GM18868 (cell line): ENCODE measurements at regions not wholly inside any gene's neighbourhood (a gene's known extent, or its start where the extent isn't known, plus 50 kb on each side); places are given as distances from the start of the nearest gene placed in this dataset.

ENCODE experiments used
- ATAC-seq: cut with Tn5 transposase; IDR thresholded peaks from one replicate; pipeline ENCODE4 v1.9.1; 2021; ENCODE audit warnings: mild to moderate bottlenecking, moderate library complexity; ENCODE audit not compliant: unreplicated experiment

GRCh38 chr15:66941791-66942190 lies 123.6 kb upstream of the SMAD3 start:
- ATAC-seq, result no peak

- ATAC-seq, result no peak
Observed at GRCh38 chr15:66942649-66943390, 122.6 kb upstream of the SMAD3 start.

DNA sequence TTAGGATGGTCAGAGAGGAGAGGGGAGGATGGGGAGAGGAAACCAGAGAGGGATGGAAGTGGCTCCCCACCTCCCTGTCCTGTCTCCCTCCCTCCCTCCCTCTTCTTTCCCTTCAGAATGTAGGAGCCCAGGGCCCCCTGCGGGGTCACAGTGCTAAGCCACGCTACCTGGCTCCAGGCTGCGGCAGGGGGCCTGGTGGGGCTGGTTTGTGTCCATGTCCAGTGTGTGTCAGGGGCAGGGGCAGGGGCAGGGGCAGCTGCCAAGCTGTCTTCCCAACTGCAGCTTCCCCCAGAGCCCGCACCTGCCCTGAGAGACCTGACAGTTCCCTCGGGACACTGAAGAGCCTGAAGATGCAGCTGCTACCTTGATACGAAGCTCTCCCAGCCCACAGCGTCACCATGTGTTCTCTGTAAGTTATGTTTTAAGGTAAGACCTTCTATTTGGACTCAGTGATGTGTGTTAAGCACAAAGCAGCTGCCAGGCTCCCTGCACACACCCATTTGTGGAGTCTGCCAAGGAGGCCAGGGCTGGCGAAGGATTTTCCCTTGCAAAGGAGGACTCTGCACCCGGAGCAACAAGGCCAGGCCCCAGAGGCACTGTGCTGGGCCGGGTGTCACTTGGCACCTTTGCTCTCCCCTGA lies 121.8 kb upstream of the SMAD3 start:
- ATAC-seq, result no peak

- ATAC-seq, result no peak
Observed at GRCh38 chr15:66944121-66944520, 121.3 kb upstream of the SMAD3 start.

GRCh38 chr15:66945286-66945685 lies 120.1 kb upstream of the SMAD3 start:
- no peak for ATAC-seq

DNA sequence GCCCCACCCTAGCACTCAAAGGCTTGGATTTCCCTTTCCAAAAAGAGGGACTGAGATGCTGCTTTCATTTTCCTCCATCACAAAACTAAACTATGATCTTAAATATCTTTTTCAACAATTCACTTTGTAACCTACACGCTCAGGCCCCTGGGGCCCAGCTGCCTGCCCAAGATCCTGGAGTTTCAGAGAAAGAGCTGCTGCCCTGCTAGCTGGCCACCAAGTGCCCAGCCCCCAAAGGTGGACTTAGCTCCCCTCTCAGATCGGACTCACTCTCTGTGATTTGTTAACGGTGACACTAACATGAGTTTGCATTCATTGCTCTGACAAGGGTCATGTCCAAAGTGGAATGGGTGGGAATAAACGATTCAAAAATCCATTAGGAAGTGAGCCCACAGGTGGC lies 119.6 kb upstream of the SMAD3 start:
- ATAC-seq, result no peak

DNA sequence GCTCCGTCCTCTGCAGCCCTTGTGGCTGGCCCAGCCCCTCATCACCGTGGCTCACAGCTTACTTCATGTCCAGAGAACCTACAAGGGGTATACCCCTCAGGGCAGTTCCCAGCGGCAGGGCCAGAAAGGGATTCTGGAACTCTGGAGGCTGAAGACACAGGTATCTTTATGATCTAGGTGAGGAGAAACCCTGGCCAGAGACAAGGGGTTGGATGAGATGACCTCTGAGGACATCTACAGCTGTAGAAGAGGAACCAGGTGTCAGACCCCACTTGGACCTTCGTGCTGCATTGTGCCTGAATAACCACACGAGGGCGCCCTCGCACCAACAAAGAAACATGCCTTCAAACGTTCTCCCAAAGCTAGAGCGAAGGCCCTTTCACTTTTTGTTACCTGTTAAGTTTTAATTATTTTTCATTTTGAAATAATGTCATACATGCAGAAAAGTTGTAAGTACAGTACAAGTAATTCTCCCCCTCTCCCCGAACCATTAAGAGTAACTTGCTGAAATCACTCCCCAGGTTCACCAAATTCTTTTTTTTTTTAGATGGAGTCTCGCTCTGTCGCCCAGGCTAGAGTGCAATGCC lies 118.7 kb upstream of the SMAD3 start:
- ATAC-seq, result no peak

- no peak for ATAC-seq
Observed at GRCh38 chr15:66947471-66947870, 117.9 kb upstream of the SMAD3 start.

- ATAC-seq, result no peak
Observed at GRCh38 chr15:66948294-66948693, 117.1 kb upstream of the SMAD3 start.

GRCh38 chr15:66950114-66950513 lies 115.3 kb upstream of the SMAD3 start:
- ATAC-seq, result no peak

GRCh38 chr15:66951531-66952320 lies 113.7 kb upstream of the SMAD3 start:
- ATAC-seq, result no peak

DNA sequence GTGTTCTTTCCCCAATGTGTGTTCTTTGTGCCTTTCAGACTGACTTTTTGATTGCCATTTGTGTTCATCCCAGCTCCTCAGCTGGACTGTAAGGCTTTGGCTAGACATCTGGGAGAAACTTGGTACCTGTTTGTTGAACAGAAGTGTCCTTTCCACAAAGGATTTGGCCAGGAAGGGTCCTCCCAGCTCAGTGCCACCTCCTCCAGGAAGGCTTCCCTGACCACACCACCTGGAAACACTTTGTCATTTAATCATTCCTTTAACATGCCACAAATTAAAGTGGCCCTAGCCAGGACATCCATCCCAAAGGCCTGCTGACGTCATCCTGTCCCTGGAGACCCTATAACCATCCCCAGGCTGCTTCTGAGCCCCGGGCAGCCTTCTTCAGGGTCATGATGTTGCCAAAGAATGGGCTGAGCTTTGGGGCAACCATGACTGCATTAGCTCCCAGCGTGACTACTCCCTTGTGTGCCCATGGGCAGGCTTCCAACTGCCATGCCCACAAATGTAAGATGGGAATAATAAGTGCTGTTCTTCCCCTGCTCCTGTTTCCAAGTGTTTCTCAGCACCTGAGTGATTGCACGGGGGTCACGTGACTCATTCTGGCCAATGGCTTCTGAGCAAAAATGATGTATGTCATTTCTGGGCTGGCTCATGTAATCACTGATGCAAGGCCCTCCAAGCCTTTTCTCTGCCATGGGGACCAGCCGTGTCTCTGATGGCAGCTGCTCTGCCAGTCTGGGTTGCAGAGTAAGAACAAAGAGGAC lies 112.5 kb upstream of the SMAD3 start:
- ATAC-seq, result no peak

DNA sequence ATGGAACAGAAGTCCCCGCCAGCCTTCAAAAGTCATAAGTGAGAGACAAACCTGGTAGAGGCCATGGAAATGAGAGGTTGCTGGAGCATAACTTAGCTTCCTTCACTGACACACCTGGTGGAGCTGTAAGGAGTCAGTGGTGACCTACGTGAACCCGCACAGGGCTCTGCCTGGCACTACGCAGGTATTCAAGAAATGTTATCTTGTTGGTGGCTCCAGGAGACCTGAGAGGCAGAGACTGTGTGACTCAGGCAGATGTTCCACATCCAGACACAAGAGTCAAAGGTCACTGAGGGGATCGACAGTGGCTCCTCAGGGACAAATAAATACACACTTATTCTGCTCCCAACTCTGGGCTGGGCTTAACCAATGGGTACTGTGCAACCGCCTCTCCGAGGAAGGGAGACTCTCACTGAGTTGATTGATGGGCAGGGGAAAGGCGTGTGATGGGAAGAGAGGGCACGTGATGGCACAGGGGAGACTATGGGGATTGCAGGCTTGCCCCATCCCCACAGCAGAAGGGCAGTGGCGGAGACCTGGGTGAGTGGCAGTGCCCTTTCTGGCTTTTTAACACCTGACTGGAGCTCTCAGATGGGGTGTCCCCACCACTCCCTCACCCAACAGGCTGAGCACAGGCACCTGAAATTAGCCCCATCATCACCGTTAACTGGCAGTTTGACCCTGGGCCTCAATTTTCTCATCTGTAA lies 111.7 kb upstream of the SMAD3 start:
- ATAC-seq, result no peak

DNA sequence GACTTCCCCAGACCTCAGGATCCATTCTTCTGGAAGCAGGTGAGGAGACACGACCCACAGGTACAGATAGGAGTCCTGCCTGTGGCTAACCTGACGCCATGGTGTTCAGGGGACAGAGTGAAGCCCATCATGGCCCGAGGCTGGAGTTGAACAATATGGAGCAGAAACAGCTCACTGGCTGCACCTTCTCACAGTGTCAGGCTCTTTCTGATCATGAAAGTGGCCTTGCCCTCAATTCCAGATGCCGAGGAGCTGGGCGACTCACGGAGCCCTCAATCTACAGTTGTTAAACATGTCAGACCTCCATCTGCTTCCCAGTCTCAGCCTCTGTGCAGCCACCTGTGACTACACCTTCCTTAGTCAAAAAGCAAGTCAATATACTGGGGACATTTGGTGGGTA lies 110.8 kb upstream of the SMAD3 start:
- ATAC-seq, result no peak

GRCh38 chr15:66955001-66955516 lies 110.3 kb upstream of the SMAD3 start:
- no peak for ATAC-seq

DNA sequence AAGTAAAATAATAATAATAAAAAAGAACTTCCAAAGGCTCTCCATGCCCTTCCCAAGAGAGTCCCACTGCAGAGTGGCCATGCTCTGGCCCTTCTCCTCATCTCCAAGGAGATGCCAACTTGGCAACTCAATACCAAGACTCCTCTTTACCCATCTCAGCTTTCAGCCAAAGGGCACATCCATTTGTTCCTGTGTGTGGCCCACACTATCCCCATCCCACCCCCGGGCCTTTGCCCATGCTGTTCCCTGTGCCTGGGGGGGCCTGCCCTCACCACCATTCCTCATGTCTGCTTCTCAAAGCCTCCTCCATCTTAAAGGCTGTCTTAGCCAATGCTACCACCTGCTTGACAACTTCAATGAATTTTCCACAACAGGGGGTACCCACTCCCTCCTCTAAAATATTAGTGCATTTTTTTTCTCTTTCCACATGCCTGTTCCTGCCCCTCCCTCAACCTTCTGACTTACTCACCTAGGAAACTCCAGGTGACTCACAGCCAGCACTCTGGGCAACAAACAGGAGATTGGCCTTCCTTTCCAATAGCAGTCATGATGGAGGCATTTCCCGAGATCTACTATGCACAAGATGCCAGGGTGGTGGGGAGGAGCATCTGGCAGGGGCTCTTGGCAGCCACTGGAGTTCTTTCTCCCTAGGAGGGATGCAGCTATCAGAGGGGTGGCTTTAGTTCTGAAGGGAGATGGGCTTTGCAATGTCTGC lies 109.4 kb upstream of the SMAD3 start:
- ATAC-seq, result no peak

GRCh38 chr15:66956672-66957430 lies 108.6 kb upstream of the SMAD3 start:
- ATAC-seq, result no peak

DNA sequence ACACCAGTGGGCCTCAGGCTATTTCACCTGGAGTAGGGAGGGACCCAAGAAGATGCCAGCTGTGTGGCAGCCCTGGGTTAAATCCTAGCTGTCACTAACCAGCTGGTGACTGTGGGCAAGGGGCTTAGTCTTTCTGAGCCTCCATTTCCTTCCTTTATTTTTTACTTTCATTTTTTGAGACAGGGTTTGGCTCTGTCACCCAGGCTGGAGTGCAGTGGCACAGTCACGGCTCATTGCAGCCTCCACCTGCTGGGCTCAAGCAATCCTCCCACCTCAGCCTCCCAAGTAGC lies 108.0 kb upstream of the SMAD3 start:
- no peak for ATAC-seq

DNA sequence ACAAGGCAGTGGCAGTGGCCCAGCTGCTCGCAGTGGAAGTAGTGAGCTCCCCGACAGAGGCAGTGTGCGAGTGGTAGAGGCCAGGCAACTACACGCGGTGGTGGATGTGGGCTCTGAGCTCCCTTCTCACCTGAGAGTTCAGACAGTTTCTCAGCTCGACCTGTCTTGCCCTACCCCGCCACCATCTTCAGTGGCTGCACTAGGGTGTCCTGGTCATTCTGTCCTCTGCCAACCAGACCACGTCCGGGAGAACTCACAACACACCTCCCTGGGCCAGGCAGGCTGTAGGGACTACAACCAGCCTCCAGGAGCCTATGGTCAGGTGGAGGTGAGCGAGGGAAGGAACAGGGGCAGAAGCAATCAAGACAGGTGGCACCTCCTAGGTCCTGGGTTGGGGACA lies 106.3 kb upstream of the SMAD3 start:
- ATAC-seq, result no peak
